IPS-NIHi11 (cell line): ENCODE measurements at regions not wholly inside any gene's neighbourhood (a gene's known extent, or its start where the extent isn't known, plus 50 kb on each side); places are given as distances from the start of the nearest gene placed in this dataset.
"Not testable (repeated sequence)": the region's sequence is repeated elsewhere in the genome, so short reads cannot be mapped to it uniquely, and the experiment has no call there.

Experiments
- DNase-seq: peaks from one replicate; pipeline ENCODE4 v3.0.0; 2012; ENCODE audit warnings: mixed read lengths, low spot score

DNA sequence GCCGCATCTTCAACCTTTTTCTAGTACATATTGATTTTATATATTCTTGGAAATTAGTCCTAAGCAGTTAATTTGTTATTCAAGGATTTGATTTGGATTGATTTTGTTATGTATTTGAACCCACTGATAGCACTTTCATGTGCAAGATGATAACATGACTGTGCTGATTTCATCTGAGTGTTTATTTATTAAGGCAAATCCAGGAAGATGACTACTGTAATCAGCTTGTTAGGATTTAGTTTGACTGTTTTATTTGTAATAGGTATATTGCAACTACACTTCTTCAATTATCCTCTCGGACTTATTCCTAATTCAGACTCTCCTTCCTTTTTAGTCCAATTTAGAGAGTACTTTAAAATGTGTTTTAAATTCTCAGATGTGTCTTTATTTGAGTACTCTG, 75.1 kb upstream of the PRKG1 start:
- DNase-seq: no peak

DNA sequence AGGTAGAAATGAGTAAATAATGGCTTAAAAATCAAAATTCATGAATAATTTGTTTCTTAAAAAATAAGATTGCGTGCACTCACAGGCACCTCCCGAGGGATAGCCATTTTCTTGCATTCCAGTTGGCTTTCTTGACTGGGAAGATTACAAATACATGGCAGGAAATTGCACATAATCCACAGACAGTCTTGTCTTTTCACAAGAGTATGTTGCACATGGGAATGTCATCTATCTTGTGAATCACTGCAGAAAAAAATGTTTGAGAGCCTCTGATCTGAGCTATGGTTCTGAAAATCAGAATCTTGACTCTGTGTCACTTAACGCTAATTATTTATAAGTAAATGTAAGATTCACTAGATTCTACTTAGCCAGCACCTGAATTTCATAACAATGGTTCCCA, 74.1 kb upstream of the PRKG1 start:
- DNase-seq: no peak

DNA sequence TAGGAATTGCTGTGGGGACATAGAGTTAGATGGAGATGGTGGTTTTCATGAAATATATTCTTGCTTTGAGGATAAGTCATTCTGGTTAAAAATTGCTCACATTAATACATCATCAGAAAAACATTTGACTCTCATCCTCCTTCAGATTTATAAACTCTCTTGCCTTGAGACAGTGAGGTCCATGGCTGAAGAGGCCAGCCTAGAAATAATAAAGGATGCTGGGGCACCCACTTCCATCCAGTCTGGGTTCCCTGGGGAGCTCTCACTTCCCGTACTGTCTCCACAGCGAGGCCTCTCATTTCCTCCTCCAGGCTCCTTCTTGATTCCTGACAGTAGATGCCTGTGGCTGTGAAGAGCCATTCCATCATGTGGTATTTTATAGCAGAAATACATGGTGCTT, 73.3 kb upstream of the PRKG1 start:
- DNase-seq: no peak

DNA sequence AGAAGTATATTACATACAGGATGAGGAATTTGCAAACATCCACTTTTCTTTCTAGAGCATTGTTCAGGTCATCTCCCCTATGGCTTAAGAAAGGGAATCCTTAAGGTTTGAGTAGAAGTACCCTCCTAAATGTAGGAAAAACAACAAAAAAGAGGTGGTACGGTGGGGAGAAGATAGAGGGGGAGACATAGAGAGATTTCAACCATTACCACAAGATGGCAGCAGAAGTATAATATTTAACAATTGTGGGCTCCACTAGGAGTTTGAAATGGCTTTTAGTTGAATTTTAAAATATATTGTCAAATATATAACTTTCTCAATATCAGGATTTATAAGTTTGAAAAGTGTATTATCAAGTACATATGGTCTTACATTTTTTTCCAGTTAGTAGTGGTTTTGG, 72.7 kb upstream of the PRKG1 start:
- DNase-seq: peak; percentile 21

DNA sequence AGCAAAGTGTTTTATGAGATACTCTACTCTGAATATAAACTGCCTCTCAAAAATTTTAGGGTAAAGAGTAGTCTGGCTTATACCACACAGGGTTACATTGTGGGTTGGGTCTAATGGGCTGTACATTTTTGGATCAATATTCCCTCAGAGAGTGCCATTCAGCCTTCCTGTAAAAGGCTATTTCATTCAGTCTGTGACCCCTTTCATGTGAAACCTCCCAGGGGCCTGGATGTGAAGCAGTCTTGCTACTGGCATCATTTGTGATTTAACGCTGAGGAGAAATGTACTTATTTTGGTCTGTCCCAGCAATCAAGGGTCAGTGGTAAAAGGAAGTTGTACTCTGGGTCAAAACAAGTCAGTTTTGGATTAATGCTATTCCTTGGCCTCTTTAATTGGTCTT, 71.8 kb upstream of the PRKG1 start:
- no peak for DNase-seq

DNA sequence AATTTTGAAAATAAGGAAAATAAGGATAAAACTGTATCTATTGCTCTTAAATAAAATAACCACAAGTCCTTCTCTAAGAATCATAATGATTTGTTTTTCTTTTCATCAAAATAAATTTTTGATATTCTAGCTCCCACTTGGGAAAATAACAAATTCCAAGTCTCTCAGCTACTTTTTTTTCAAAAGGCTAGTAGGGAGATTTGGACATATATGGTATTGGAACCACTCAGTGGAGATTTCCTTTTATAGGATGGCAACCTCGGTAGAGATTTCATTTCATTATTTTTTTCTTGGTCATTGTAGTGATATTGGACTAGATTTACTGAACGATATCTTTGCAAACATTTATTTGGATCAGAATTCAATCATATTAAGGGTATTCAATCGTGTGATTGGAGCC, 69.5 kb upstream of the PRKG1 start:
- no peak for DNase-seq

DNA sequence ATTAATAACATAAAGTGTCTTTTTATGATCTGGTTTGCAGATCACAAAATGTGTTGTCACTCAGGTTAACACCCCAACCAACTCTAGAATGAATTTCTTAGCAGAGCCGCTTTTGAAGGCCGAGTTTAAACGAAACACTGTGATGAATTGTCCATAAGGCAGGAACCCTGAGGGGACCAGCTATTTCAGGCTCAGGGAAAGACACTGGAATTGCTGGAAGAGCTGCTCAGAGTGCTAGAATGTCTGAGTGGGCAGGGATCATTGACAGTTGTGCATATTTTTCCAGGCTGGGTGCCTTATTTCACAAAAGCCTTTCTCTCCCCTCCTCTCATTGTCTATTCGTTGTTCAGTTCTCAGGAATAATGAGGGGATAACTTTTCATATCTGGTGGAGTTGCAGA, 68.7 kb upstream of the PRKG1 start:
- no peak for DNase-seq

DNA sequence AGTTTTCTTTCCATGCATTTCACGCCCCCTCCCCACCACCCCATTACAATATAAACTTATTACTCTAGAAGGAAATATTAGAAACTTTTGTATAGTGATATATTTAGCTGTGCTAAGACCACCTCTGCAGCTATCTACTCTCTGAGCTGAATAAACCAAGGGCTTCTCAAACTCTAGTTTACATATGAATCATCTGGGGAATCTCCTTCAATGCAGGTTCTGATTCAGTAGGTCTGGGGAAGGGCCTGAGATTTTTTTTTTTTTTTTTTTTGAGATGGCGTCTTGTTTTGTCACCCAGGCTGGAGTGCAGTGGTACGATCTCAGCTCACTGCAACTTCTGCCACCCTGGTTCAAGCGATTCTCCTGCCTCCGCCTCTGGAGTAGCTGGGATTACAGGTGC, 67.6 kb upstream of the PRKG1 start:
- no peak for DNase-seq

DNA sequence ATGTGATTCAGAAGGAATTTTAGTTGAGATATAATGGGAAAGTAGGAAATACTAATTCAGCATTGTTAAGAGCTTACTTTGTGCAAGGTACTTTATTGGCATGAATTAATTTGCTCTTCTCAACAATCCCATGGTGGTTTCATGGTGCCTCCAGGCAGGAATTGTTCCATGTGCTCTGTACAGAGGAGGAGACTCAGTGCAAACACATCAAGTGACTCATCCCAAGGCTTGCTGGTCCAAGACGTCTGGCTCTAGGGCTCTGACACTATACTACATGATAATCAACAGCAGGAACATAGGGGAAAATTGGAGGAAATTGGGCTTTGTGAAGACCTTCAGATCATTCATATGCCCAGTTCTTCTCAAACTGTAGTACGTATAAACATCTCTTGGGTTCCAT, 66.5 kb upstream of the PRKG1 start:
- no peak for DNase-seq

DNA sequence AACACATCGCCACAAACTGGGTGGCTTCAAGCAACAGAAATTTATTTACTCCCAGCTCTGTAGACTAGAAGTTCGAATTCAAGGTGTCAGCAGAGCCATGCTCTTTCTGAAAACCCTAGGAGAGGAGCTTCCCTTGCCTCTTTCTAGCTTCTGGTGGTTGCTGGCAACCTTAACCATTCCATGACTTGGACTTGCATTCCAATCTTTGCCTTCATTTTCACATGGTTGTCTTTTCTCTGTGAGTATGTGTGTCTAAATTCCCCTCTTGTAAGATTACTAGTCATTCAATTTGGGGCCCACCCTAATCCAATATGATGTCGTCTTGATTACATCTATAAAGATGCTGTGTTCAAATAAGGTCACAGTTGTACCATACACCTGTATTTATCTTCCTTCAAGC, 65.9 kb upstream of the PRKG1 start:
- no peak for DNase-seq

DNA sequence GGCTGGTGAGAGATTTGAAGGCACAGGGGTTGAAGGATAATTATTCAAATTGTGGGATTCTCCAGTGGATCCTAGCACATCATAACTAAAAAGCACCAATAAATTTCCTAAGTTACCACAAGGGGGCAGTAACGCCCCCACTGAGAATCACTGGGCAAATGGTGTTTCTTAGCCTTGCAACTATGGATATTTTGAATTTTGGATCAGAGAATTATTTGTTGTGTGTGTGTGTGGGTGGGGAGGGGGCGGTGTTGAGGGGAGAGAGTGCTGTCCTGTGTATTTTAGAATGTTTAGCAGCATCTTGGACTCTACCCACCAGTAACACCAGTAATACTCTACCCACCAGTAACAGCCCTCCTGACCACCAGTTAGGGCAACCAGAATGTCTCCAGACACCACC, 63.3 kb upstream of the PRKG1 start:
- DNase-seq: peak; percentile 62

DNA sequence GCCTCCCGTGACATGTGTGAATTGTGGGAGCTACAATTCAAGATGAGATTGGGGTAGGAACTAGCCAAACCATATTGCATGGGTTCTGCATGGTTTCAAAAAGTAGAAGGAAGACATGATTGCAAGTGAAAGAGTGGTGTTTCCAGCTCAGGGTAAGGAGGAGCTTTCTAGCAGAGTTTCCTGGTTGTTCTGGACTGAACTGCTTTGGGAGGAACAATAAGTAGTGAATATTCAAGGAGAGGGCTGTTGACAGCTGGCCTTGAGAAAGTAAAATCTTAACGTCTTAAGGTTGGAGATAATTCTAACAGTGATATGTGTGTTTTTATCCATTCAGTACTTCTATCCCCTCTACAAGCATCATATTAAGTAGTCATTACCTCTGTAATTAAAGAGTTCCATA, 62.2 kb upstream of the PRKG1 start:
- DNase-seq: no peak

DNA sequence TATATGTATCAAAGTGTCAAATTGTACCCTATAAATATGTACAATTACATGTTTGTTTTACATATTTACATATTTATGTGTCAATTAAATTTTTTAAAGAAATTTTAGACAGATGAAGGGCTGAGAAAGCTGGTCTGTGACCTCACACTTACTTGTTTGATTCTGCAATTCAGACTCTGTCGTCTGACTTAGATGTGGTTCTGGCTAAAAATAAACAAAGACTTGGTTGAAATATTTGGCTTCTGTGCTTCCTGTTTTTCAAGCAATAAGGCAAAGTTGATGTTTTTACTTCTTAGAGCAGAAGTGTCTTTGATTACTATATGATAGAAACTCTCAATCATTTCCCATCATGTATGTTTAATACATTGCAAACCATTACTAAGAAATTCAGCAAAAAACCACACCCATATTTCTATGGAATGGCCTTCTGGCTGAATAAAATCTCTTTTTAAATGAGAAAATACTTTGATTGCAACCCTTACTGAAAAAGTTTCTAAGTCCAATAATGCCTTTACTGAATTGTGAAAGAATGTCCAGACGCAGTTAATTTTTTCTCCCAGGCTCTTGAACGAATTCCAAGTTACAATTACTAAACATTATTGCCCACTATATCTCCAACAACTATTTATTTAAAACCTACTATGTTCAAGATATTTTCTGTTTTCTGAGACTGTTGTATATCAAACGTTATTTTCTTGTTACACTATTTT, 59.5 kb upstream of the PRKG1 start:
- DNase-seq: no peak

DNA sequence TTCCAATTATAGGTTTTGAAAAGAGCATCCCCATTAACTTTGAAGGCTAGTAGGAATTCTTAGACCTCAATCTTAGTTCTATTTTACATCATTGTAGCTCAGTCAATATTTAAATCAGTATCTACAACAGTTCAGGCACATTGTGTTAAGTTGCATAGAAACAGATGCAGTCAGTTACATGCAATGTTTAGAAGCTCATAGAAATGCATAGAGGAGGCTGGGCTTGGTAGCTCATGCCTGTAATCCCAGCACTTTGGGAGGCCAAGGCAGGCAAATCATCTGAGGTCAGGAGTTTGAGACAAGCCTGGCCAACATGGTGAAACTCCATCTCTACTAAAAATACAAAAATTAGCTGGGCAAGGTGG, 58.9 kb upstream of the PRKG1 start:
- not testable (repeated sequence) for DNase-seq

DNA sequence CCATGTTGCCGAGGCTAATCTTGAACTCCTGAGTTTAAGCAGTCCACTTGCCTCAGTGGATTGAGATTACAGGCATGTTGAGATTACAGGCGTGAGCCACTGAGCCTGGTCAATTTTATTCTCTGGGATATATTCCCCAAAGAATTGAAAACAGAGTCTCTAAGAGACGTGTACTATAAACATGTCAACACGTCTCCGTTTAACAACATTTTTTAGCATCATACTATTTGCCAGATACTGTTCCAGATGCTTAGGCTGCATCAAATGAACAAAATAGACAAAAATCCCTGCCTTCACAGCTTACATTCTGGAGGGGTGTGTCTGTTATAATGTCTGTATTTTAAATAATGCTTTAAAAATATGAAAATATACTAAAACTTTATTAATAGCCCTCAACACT, 54.1 kb upstream of the PRKG1 start:
- DNase-seq: no peak

DNA sequence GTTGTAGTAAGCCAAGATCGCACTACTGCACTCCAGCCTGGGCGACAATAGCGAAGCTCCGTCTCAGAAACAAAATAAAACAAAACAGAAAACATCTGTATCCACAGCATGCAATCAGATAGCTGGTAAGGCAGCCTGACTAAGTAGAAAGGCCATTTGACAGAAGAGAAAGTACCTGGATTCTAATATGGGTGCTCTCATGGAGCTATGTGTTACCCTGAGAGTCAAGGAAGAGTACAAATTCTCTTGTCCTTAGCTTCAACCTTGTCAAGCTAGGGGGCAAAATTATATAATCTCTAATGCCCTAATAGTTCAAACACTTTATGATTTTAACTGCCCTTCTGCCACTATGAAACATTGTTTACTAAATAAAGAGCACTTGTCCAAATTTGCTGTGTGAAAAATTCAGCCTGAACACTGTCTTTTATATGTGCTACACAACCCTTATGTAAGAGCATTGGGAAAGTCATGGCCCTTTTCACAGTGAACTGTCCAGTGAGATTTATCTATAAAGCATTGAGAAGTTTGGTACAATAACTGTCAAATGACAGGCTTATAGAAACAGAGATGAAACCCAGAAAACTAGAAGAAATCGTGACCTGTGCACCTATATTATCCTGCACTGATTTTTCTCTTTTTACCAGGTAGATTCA, 51.2 kb upstream of the PRKG1 start:
- DNase-seq: no peak

DNA sequence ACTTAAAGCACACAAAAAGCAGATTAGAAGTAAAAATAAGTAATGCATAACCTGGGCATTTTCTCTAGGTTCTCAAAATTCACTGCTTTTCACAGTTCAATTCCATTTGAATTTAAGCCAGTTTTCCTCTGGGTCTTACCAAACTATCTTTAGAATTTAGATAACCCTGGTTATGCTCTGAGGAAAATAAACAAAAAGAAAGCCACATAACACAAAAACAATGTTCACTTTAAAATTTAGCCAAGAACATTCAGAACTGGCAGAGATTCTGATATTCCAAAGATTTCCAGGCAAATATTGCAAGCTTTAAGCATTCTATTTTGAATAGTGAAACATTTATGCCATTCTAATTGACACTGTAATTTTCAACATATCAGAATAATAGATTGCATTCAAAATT, 50.7 kb upstream of the PRKG1 start:
- DNase-seq: no peak
